HL-60 (cell line): ENCODE measurements at regions not wholly inside any gene's neighbourhood (a gene's known extent, or its start where the extent isn't known, plus 50 kb on each side); places are given as distances from the start of the nearest gene placed in this dataset.

ENCODE experiments used
- DNase-seq, 2 experiments: peaks; one replicate each; pipeline ENCODE4 v3.0.0-alpha.2; 2010 to 2020; ENCODE audit warnings: low read depth in 1 of 2, low spot score in 1 of 2
- H3K27ac ChIP-seq: fragments of 250-450 bp; sonication (Bioruptor Pico); replicated peaks from 2 replicates; pipeline ENCODE4 v1.5.1; 2020; ENCODE audit warnings: mild to moderate bottlenecking, moderate library complexity
- H3K27me3 ChIP-seq: fragments of 250-450 bp; sonication (Bioruptor Pico); 2 replicates; pipeline ENCODE4 v1.5.1; 2021; ENCODE audit warnings: mild to moderate bottlenecking, moderate library complexity; ENCODE audit not compliant: insufficient read depth, poor library complexity, severe bottlenecking
- H3K4me3 ChIP-seq: replicated peaks from 2 replicates; pipeline ENCODE4 v1.5.1; 2011; ENCODE audit warnings: mild to moderate bottlenecking, control low read depth, low read length; ENCODE audit not compliant: insufficient read depth
- GABPA ChIP-seq: IDR thresholded peaks from 2 replicates; pipeline ENCODE4 v1.6.1; 2012; ENCODE audit warnings: low read depth
- POLR2AphosphoS5 ChIP-seq: IDR thresholded peaks from 2 replicates; pipeline ENCODE4 v1.6.1; 2012; ENCODE audit warnings: low read depth
- SPI1 ChIP-seq: IDR thresholded peaks from 2 replicates; pipeline ENCODE4 v1.6.1; 2012; ENCODE audit warnings: low read depth, mild to moderate bottlenecking, borderline replicate concordance
- TF ChIP-seq, protein P1 (sequence below): IDR thresholded peaks from 2 replicates; pipeline ENCODE4 v1.6.1; 2012; ENCODE audit warnings: low read depth; ENCODE audit not compliant: insufficient replicate concordance
- TF ChIP-seq, protein P2 (sequence below): IDR thresholded peaks from one replicate; pipeline ENCODE4 v1.5.1; 2011; ENCODE audit warnings: low read length, control low read depth, inconsistent platforms; ENCODE audit not compliant: insufficient read depth

DNA sequence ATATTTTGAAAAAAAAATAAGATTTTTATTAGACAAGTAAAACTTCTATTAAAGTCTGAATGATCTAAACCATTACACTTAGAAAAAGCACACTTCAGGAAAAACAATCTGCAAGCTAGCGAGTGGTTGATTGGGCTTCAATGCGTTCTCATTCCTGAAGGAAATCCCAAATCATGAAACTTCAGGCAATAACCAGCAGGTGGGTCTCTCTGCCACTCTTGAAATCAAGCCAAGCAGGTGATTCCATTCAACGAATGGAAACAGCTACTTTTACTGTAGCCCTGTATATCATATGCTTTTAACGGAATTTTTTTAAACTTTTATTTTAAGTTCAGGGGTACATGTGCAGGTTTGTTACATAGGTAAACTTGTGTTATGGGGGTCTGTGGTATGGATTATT is 234.5 kb upstream of the TRPM3 start:
- H3K4me3 ChIP-seq, result no peak overlapping the region
- DNase-seq, result no peak
- TF ChIP-seq, protein P1, sequence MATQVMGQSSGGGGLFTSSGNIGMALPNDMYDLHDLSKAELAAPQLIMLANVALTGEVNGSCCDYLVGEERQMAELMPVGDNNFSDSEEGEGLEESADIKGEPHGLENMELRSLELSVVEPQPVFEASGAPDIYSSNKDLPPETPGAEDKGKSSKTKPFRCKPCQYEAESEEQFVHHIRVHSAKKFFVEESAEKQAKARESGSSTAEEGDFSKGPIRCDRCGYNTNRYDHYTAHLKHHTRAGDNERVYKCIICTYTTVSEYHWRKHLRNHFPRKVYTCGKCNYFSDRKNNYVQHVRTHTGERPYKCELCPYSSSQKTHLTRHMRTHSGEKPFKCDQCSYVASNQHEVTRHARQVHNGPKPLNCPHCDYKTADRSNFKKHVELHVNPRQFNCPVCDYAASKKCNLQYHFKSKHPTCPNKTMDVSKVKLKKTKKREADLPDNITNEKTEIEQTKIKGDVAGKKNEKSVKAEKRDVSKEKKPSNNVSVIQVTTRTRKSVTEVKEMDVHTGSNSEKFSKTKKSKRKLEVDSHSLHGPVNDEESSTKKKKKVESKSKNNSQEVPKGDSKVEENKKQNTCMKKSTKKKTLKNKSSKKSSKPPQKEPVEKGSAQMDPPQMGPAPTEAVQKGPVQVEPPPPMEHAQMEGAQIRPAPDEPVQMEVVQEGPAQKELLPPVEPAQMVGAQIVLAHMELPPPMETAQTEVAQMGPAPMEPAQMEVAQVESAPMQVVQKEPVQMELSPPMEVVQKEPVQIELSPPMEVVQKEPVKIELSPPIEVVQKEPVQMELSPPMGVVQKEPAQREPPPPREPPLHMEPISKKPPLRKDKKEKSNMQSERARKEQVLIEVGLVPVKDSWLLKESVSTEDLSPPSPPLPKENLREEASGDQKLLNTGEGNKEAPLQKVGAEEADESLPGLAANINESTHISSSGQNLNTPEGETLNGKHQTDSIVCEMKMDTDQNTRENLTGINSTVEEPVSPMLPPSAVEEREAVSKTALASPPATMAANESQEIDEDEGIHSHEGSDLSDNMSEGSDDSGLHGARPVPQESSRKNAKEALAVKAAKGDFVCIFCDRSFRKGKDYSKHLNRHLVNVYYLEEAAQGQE, result no peak
- TF ChIP-seq GABPA, result no peak
- TF ChIP-seq, protein P2, sequence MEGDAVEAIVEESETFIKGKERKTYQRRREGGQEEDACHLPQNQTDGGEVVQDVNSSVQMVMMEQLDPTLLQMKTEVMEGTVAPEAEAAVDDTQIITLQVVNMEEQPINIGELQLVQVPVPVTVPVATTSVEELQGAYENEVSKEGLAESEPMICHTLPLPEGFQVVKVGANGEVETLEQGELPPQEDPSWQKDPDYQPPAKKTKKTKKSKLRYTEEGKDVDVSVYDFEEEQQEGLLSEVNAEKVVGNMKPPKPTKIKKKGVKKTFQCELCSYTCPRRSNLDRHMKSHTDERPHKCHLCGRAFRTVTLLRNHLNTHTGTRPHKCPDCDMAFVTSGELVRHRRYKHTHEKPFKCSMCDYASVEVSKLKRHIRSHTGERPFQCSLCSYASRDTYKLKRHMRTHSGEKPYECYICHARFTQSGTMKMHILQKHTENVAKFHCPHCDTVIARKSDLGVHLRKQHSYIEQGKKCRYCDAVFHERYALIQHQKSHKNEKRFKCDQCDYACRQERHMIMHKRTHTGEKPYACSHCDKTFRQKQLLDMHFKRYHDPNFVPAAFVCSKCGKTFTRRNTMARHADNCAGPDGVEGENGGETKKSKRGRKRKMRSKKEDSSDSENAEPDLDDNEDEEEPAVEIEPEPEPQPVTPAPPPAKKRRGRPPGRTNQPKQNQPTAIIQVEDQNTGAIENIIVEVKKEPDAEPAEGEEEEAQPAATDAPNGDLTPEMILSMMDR, result no peak
- TF ChIP-seq SPI1, result no peak
- H3K27me3 ChIP-seq, result no peaks in the 10 kb centered on the region
- no peak overlapping the region for H3K27ac ChIP-seq

DNA sequence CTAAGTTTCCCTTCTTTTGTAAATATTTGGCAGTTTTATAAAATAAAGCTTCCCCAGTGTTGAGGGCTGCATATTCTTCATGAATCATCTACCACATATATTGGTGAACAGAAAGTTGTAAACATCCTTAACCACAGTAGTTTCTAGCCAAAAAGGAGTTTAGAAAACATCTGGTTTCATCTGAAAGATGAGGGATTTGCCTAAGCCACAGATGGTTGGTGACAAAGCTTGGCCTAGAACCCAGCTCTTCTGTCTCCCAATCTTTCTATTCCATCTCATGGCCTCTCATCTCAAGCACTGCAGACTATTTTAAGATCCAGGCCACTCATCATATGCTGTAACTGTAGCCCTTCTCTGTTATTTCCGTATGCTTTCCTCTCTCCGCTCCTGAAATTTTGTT is 232.3 kb upstream of the TRPM3 start:
- Histone ChIP-seq H3K27ac (no peak overlapping the region), H3K27me3 (no peaks in the 10 kb centered on the region), H3K4me3 (no peak overlapping the region)
- no peak for TF ChIP-seq POLR2AphosphoS5
- TF ChIP-seq GABPA, result no peak
- DNase-seq, result no peak

DNA sequence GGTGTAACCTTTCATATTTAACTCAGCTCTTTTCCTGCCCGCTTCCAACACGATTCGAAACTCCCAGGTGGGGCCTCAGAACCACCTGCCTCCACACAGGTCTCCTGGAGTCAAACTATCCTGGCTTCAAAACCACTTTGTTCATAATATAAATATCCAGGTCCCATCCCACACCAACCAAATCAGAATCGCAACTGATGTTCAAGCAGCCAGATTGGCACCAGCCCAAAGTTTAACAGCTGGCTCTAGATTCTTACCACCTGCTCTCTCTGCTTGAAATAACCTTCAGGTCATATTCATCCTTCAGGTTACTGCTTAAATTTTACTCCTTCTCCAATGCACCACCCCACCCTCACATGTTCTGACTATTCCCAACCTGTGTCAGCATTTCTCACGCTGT is 231.4 kb upstream of the TRPM3 start:
- Histone ChIP-seq H3K27me3 (no peaks in the 10 kb centered on the region), H3K4me3 (no peak overlapping the region), H3K27ac (no peak overlapping the region)
- DNase-seq, result no peak
- TF ChIP-seq POLR2AphosphoS5 (no peak), SPI1 (no peak), GABPA (no peak)
- TF ChIP-seq, protein P1, result no peak

DNA sequence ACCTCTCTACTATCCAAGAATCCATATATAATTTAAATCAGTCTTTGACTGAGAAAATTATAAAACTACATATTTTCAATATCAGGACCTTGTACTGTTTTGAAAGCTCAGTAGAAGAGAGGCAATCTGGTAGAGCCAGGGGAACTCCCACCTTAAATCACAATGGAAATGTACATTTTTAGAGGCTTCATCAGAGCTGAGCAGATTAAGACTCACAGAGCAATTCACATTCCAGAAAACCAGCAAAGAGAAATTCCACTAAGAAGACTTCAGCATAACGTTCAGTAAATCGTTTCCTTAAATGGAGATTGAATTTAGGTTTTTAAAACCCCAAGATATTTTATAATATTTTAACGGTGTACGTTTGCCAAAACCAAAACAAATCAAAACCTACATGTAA is 227.8 kb upstream of the TRPM3 start:
- Histone ChIP-seq H3K4me3 (no peak overlapping the region), H3K27me3 (no peaks in the 10 kb centered on the region), H3K27ac (no peak overlapping the region)
- TF ChIP-seq, protein P2, result no peak
- TF ChIP-seq SPI1 (no peak), GABPA (no peak), POLR2AphosphoS5 (no peak)
- TF ChIP-seq, protein P1, result no peak
- DNase-seq, result no peak
